Thyroid gland (tissue), 4 donors: ENCODE measurements at regions not wholly inside any gene's neighbourhood (a gene's known extent, or its start where the extent isn't known, plus 50 kb on each side); places are given as distances from the start of the nearest gene placed in this dataset.

Source experiments
- CTCF ChIP-seq, 6 experiments: fragments of 200-600 bp in 3 of 6; fragments of 450-650 bp in 3 of 6; sonication (generic) in 3 of 6; IDR thresholded peaks; one replicate each; pipeline ENCODE4 v1.5.1; 2016 to 2019; ENCODE audit warnings: antibody characterized with exemption in 6 of 6, mild to moderate bottlenecking in 2 of 6, inconsistent platforms in 1 of 6, moderate library complexity in 1 of 6
- POLR2A ChIP-seq, 2 donors: fragments of 450-650 bp; IDR thresholded peaks; one replicate each; pipeline ENCODE4 v1.6.1; 2017; ENCODE audit warnings: antibody characterized with exemption in 2 of 2, mild to moderate bottlenecking in 2 of 2, moderate library complexity in 1 of 2

- TF ChIP-seq CTCF (IDR thresholded peaks at IDR 0.05) = no peak
- TF ChIP-seq POLR2A (IDR thresholded peaks at IDR 0.05) = no peak
Measured at GRCh38 chr18:39347701-39348100, 1782.1 kb upstream of the CELF4 start.
